GM23248 (cell line): ENCODE measurements at regions not wholly inside any gene's neighbourhood (a gene's known extent, or its start where the extent isn't known, plus 50 kb on each side); places are given as distances from the start of the nearest gene placed in this dataset.

Experiments used
- EZH2 ChIP-seq: fragments of 200-600 bp; sonication (generic); IDR thresholded peaks from 2 replicates; pipeline ENCODE4 v1.6.1; 2018; ENCODE audit warnings: antibody characterized with exemption, mild to moderate bottlenecking; ENCODE audit not compliant: insufficient read depth, poor library complexity, severe bottlenecking
- EZH2phosphoT487 ChIP-seq: fragments of 200-600 bp; sonication (generic); IDR thresholded peaks from 2 replicates; pipeline ENCODE4 v1.6.1; 2018; ENCODE audit warnings: antibody characterized with exemption, moderate library complexity, mild to moderate bottlenecking, low read depth; ENCODE audit not compliant: insufficient read depth

DNA sequence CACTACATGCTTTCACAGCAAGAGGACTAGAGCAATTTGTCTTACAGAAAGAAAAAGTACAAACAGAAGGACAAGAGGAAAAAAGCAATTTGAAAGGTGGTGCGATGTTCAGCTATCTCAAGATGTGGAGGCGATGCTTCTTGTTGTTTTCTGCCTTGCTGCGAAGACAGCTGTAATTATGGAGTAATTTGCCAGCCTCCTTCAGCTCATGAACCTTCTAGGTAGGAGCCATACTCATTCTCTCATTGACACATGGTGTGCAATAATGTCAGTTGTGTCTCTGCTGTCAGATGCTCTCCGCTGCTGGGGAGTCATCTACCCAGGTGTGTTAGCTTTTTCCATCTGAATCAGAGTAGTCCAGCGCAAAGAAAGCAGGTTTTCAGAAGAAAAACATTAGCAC lies 424.5 kb downstream of the NR2F1-AS1 start:
- TF ChIP-seq EZH2phosphoT487 (no peak), EZH2 (no peak)
